ENCODE measurements at regions not wholly inside any gene's neighbourhood (a gene's known extent, or its start where the extent isn't known, plus 50 kb on each side); places are given as distances from the start of the nearest gene placed in this dataset.

DNA sequence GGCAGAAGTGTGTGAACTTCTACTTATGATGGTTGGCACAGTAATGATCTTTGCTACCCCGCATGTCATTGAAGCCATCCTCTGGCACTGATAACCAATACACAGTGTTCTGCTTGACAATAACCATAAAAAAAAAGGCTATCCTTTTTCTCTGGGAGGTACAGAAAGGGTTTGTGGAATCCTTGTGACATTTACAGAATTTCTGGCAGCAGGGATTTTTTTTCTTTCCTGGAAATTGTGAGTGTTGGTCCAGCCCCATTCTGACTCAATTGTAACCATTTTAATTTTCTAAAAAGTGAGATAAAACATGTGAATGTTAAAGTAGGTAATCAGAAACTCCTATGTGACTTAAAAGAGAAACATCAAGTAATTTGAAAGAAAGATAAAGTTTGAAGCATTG is 943.8 kb downstream of the TMTC2 start:
- TF ChIP-seq, protein P1, sequence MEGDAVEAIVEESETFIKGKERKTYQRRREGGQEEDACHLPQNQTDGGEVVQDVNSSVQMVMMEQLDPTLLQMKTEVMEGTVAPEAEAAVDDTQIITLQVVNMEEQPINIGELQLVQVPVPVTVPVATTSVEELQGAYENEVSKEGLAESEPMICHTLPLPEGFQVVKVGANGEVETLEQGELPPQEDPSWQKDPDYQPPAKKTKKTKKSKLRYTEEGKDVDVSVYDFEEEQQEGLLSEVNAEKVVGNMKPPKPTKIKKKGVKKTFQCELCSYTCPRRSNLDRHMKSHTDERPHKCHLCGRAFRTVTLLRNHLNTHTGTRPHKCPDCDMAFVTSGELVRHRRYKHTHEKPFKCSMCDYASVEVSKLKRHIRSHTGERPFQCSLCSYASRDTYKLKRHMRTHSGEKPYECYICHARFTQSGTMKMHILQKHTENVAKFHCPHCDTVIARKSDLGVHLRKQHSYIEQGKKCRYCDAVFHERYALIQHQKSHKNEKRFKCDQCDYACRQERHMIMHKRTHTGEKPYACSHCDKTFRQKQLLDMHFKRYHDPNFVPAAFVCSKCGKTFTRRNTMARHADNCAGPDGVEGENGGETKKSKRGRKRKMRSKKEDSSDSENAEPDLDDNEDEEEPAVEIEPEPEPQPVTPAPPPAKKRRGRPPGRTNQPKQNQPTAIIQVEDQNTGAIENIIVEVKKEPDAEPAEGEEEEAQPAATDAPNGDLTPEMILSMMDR (IDR thresholded peaks at IDR 0.05), result no peak
- ATAC-seq (no peak), DNase-seq (no peak)
- Histone ChIP-seq H3K4me3 (no peak overlapping the region), H3K9me3 (no peaks in the 10 kb centered on the region), H3K27me3 (no peaks in the 10 kb centered on the region), H3K27ac (no peak overlapping the region), H3K36me3 (no peaks in the 10 kb centered on the region), H3K4me1 (no peaks in the 10 kb centered on the region)
- intact Hi-C loops (cut with DNase I), result no loop called here

DNA sequence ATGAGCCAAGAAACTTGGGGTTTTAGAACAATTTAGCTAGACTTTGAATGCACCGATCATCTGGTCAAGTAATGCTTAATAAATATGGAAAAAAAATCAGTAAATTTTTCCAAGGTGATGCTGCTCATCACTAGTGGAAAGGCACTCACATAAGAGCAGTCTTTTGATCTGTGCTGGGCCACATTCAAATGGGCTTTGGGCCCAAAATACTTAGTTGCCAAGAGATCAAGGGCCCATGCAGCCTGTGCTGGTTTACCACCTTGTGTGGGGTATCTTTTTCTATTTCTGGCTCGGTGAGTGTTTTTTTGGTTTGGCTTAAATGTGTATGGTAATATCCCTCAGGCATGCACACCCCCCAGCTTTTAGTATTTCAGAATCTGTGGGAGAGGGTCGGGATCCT is 943.2 kb downstream of the TMTC2 start:
- H3K9me3 ChIP-seq, result no peaks in the 10 kb centered on the region
- no peaks in the 10 kb centered on the region for H3K27me3 ChIP-seq
- H3K27ac ChIP-seq, result no peak overlapping the region
- ATAC-seq (no peak), DNase-seq (no peak)
- TF ChIP-seq, protein P1 (IDR thresholded peaks at IDR 0.05), result no peak
- no peaks in the 10 kb centered on the region for H3K4me1 ChIP-seq
- H3K4me3 ChIP-seq, result no peak overlapping the region
- intact Hi-C loops (cut with DNase I), result no loop called here
- no peaks in the 10 kb centered on the region for H3K36me3 ChIP-seq

DNA sequence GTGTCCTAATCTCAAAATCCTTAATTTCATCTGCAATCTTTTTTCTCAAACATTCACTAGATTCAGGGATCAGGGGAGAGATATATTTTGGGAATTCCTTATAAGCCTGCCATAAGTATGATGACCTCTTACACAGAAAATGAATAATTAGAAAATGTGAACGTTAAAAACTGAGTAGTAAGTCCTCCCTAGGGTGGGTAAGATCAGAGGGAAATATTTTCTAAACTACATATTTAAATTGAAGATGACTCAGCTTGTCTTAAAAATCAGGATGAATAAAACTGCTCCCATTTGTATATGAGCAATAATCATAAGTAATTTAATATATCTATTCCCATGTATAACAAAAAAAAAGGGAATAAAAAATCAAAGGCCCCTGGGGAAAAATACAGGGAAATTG is 935.5 kb downstream of the TMTC2 start:
- Histone ChIP-seq H3K36me3 (no peaks in the 10 kb centered on the region), H3K9me3 (no peaks in the 10 kb centered on the region), H3K4me3 (no peak overlapping the region), H3K27me3 (no peaks in the 10 kb centered on the region), H3K4me1 (no peaks in the 10 kb centered on the region), H3K27ac (no peak overlapping the region)
- ATAC-seq (no peak), DNase-seq (no peak)
- TF ChIP-seq, protein P1 (IDR thresholded peaks at IDR 0.05), result no peak
- intact Hi-C loops (cut with DNase I), result no loop called here

DNA sequence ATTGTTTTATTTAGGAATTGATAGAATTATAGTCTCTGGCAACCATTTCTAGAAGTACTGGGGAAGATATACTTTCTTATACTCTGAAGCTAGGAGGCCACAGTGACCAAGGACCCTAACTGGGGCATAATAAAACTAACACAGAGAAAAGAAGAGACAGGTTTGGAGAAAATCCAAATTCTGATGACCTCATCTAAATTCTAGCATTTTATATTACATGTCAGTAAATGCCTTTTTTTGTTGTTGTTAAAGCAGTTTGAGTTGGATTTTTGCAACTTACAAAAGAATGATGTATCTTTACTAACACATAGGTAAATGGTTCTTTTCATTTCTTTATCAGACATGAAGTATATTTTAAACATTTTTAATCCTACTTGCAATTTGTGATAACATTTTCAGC is 933.3 kb downstream of the TMTC2 start:
- DNase-seq, result no peak
- H3K27me3 ChIP-seq, result no peaks in the 10 kb centered on the region
- H3K4me1 ChIP-seq, result no peaks in the 10 kb centered on the region
- intact Hi-C loops (cut with DNase I), result no loop called here
- TF ChIP-seq, protein P1 (IDR thresholded peaks at IDR 0.05), result no peak
- H3K27ac ChIP-seq, result no peak overlapping the region
- H3K4me3 ChIP-seq, result no peak overlapping the region
- H3K36me3 ChIP-seq, result no peaks in the 10 kb centered on the region
- ATAC-seq, result no peak
- H3K9me3 ChIP-seq, result peaks cover 0 to 8% of the 10 kb centered on the region in 2 donors

DNA sequence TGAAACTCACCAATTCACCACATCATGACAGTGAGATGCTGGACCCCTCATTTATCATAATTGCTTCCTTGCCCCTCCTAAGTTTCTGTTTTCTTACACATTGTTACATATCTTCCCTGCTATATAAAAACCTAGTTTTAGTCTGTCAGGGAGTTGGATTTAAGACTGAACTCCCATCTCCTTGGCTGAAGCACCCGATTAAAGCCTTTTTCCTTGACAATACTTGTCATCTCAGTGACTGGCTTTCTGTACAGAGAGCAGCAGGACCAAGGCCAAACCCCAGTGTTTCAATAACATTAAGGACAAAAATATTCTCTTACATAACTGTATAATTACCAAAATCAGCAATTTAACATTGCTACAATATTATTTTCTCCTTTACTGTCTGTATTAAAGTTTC is 928.4 kb downstream of the TMTC2 start:
- intact Hi-C loops (cut with DNase I), result no loop called here
- no peak overlapping the region for H3K27ac ChIP-seq
- TF ChIP-seq, protein P1 (IDR thresholded peaks at IDR 0.05), result no peak

More for the DNA sequence above, 928.4 kb downstream of the TMTC2 start:
- H3K9me3 ChIP-seq, result peaks cover 0 to 22% of the 10 kb centered on the region in 2 donors
- H3K4me3 ChIP-seq, result no peak overlapping the region
- H3K27me3 ChIP-seq, result no peaks in the 10 kb centered on the region
- no peak for ATAC-seq
- H3K4me1 ChIP-seq, result no peaks in the 10 kb centered on the region
- no peaks in the 10 kb centered on the region for H3K36me3 ChIP-seq
- no peak for DNase-seq
